GM12872 (cell line): ENCODE measurements at regions not wholly inside any gene's neighbourhood (a gene's known extent, or its start where the extent isn't known, plus 50 kb on each side); places are given as distances from the start of the nearest gene placed in this dataset.

Experiments
- CTCF ChIP-seq: IDR thresholded peaks from 3 replicates; pipeline ENCODE4 v1.5.1; 2011; ENCODE audit warnings: low read depth, mild to moderate bottlenecking, low read length, moderate library complexity; ENCODE audit not compliant: insufficient read depth

GRCh38 chr3:7927864-7928263 is 573.8 kb upstream of the LMCD1 start:
- no peak for TF ChIP-seq CTCF

GRCh38 chr3:7929319-7929889 is 572.2 kb upstream of the LMCD1 start:
- no peak for TF ChIP-seq CTCF

- no peak for TF ChIP-seq CTCF
Observed at GRCh38 chr3:7934362-7934761, 567.3 kb upstream of the LMCD1 start.

- no peak for TF ChIP-seq CTCF
Observed at GRCh38 chr3:7947930-7948329, 553.7 kb upstream of the LMCD1 start.

GRCh38 chr3:7950890-7951289 is 550.7 kb upstream of the LMCD1 start:
- no peak for TF ChIP-seq CTCF

GRCh38 chr3:7953449-7954014 is 548.1 kb upstream of the LMCD1 start:
- no peak for TF ChIP-seq CTCF

- no peak for TF ChIP-seq CTCF
Observed at GRCh38 chr3:7957024-7957423, 544.6 kb upstream of the LMCD1 start.

GRCh38 chr3:7959094-7959493 is 542.5 kb upstream of the LMCD1 start:
- TF ChIP-seq CTCF, result no peak
